ENCODE measurements at regions not wholly inside any gene's neighbourhood (a gene's known extent, or its start where the extent isn't known, plus 50 kb on each side); places are given as distances from the start of the nearest gene placed in this dataset.

- TF ChIP-seq, protein P1, sequence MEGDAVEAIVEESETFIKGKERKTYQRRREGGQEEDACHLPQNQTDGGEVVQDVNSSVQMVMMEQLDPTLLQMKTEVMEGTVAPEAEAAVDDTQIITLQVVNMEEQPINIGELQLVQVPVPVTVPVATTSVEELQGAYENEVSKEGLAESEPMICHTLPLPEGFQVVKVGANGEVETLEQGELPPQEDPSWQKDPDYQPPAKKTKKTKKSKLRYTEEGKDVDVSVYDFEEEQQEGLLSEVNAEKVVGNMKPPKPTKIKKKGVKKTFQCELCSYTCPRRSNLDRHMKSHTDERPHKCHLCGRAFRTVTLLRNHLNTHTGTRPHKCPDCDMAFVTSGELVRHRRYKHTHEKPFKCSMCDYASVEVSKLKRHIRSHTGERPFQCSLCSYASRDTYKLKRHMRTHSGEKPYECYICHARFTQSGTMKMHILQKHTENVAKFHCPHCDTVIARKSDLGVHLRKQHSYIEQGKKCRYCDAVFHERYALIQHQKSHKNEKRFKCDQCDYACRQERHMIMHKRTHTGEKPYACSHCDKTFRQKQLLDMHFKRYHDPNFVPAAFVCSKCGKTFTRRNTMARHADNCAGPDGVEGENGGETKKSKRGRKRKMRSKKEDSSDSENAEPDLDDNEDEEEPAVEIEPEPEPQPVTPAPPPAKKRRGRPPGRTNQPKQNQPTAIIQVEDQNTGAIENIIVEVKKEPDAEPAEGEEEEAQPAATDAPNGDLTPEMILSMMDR (IDR thresholded peaks at IDR 0.05): no peak
- TF ChIP-seq EP300 (IDR thresholded peaks at IDR 0.05) (no peak), POLR2A (IDR thresholded peaks at IDR 0.05) (no peak)
Observed at GRCh38 chr13:39226359-39226758, 188.1 kb downstream of the NHLRC3 start.
